B cell (primary cell): ENCODE measurements at regions not wholly inside any gene's neighbourhood (a gene's known extent, or its start where the extent isn't known, plus 50 kb on each side); places are given as distances from the start of the nearest gene placed in this dataset.

ENCODE experiments used
- ATAC-seq: fragments of 200-7000 bp; cut with Tn5 transposase; one replicate; pipeline ENCODE4 v1.10.0; 2021; ENCODE audit warnings: low read depth, mild to moderate bottlenecking, moderate number of reproducible peaks, moderate library complexity
- CTCF ChIA-PET: fragments of 350-600 bp; sonication (Branson Sonifier 250); formaldehyde crosslinking; loops from one replicate; lab custom pipeline; 2021; ENCODE audit warnings: antibody characterized with exemption, inconsistent platforms; lab: Charles Lee
- POLR2A ChIA-PET: fragments of 350-600 bp; sonication (Branson Sonifier 250); formaldehyde crosslinking; loops from one replicate; lab custom pipeline; 2021; ENCODE audit warnings: antibody characterized with exemption; lab: Charles Lee
- DNase-seq: peaks from one replicate; pipeline ENCODE4 v3.0.0; 2013
- H2AFZ ChIP-seq: 2 replicates; pipeline ENCODE4 v1.6.1; 2012; ENCODE audit warnings: mild to moderate bottlenecking, low read depth, low read length; ENCODE audit not compliant: insufficient read depth, poor library complexity, severe bottlenecking
- H3K27ac ChIP-seq, 2 donors: 1 replicate in 1 of 2; 2 replicates in 1 of 2; pipeline ENCODE4 v1.5.1; 2012 to 2013; ENCODE audit warnings: low read length in 2 of 2, mild to moderate bottlenecking in 2 of 2, moderate library complexity in 1 of 2
- H3K27me3 ChIP-seq, 4 experiments: fragments of 200-600 bp in 1 of 4; sonication (generic) in 1 of 4; replicated peaks in 1 of 4; 1 replicate in 2 of 4; 2 replicates in 2 of 4; pipeline versions ENCODE4 v1.6.1 to v1.7.0; 2013 to 2016; ENCODE audit warnings: low read length in 3 of 4, mild to moderate bottlenecking in 2 of 4, mixed read lengths in 1 of 4, moderate library complexity in 1 of 4; ENCODE audit not compliant: insufficient read depth in 4 of 4, control insufficient read depth in 3 of 4; ENCODE audit errors: control extremely low read depth in 1 of 4
- H3K36me3 ChIP-seq, 2 experiments: replicated peaks in 1 of 2; 1 replicate in 1 of 2; 2 replicates in 1 of 2; pipeline versions ENCODE4 v1.6.1 to v1.7.1; 2013; ENCODE audit warnings: low read length in 1 of 2; ENCODE audit not compliant: insufficient read depth in 2 of 2, control insufficient read depth in 1 of 2; ENCODE audit errors: control extremely low read depth in 1 of 2, extremely low read depth in 1 of 2
- H3K4me1 ChIP-seq, 2 donors: fragments of 200-600 bp in 1 of 2; sonication (generic) in 1 of 2; 1 replicate in 1 of 2; 2 replicates in 1 of 2; pipeline versions ENCODE4 v1.5.1 to v1.6.1; 2013 to 2017; ENCODE audit warnings: low read length in 2 of 2; ENCODE audit not compliant: control insufficient read depth in 2 of 2, insufficient read depth in 2 of 2
- H3K4me2 ChIP-seq: replicated peaks from 2 replicates; pipeline ENCODE3; 2012; ENCODE audit warnings: mild to moderate bottlenecking, low read depth, low read length; ENCODE audit not compliant: poor library complexity, severe bottlenecking
- H3K4me3 ChIP-seq, 5 experiments: fragments of 200-600 bp in 1 of 5; sonication (generic) in 1 of 5; 1 replicate in 3 of 5; 2 replicates in 2 of 5; pipeline versions ENCODE4 v1.5.1 to v1.7.0; 2011 to 2016; ENCODE audit warnings: low read length in 4 of 5, mild to moderate bottlenecking in 4 of 5, low read depth in 2 of 5, control low read depth in 1 of 5, moderate library complexity in 1 of 5; ENCODE audit not compliant: insufficient read depth in 1 of 5; ENCODE audit errors: control extremely low read depth in 1 of 5, extremely low read depth in 1 of 5
- H3K79me2 ChIP-seq: fragments of 200-600 bp; sonication (generic); one replicate; pipeline ENCODE4 v1.6.0; 2016; ENCODE audit warnings: low read length; ENCODE audit not compliant: control insufficient read depth, insufficient read depth
- H3K9ac ChIP-seq: fragments of 200-600 bp; sonication (generic); 2 replicates; pipeline ENCODE4 v1.6.1; 2017; ENCODE audit warnings: mild to moderate bottlenecking, low read length, moderate library complexity
- H3K9me3 ChIP-seq, 3 donors: one replicate each; pipeline versions ENCODE4 v1.6.1 to v1.7.1; 2013; ENCODE audit warnings: low read length in 2 of 3; ENCODE audit not compliant: control insufficient read depth in 2 of 3, insufficient read depth in 1 of 3; ENCODE audit errors: control extremely low read depth in 1 of 3
- H4K20me1 ChIP-seq: 2 replicates; pipeline ENCODE4 v1.6.0; 2012; ENCODE audit warnings: mild to moderate bottlenecking, low read length; ENCODE audit not compliant: insufficient read depth, control insufficient read depth, poor library complexity, severe bottlenecking
- H3K27ac Mint-ChIP-seq: one replicate; pipeline ENCODE4 v1.8.0; 2021; ENCODE audit warnings: mixed read lengths
- H3K27me3 Mint-ChIP-seq: one replicate; pipeline ENCODE4 v1.8.0; 2021; ENCODE audit warnings: mixed read lengths
- H3K4me1 Mint-ChIP-seq: one replicate; pipeline ENCODE4 v1.8.0; 2021; ENCODE audit warnings: mixed read lengths
- H3K4me3 Mint-ChIP-seq: one replicate; pipeline ENCODE4 v1.8.0; 2021; ENCODE audit warnings: mixed read lengths
- H3K9me3 Mint-ChIP-seq: one replicate; pipeline ENCODE4 v1.8.0; 2022; ENCODE audit warnings: mixed read lengths; ENCODE audit not compliant: insufficient read depth
- EZH2 ChIP-seq: IDR thresholded peaks from 2 replicates; pipeline ENCODE4 v1.6.1; 2012; ENCODE audit warnings: borderline replicate concordance, low read depth, mild to moderate bottlenecking, moderate library complexity, low read length; ENCODE audit not compliant: insufficient read depth, poor library complexity, severe bottlenecking
- WGBS: methylation state at CpG from one replicate; pipeline ENCODE4 v1.1.5; 2013; ENCODE audit warnings: missing lambda C conversion rate; ENCODE audit not compliant: insufficient coverage; 5-methylcytosine and 5-hydroxymethylcytosine counted together
- intact Hi-C: fragments of 100-400 bp; cut with micrococcal nuclease; formaldehyde crosslinking; loops from one replicate; pipeline ENCODE4 v1.10.0; 2022
- TF ChIP-seq, protein P1 (sequence below): fragments of 200-600 bp; IDR thresholded peaks from one replicate; pipeline ENCODE4 v1.8.0; 2022; ENCODE audit warnings: antibody characterized with exemption, mild to moderate bottlenecking

DNA sequence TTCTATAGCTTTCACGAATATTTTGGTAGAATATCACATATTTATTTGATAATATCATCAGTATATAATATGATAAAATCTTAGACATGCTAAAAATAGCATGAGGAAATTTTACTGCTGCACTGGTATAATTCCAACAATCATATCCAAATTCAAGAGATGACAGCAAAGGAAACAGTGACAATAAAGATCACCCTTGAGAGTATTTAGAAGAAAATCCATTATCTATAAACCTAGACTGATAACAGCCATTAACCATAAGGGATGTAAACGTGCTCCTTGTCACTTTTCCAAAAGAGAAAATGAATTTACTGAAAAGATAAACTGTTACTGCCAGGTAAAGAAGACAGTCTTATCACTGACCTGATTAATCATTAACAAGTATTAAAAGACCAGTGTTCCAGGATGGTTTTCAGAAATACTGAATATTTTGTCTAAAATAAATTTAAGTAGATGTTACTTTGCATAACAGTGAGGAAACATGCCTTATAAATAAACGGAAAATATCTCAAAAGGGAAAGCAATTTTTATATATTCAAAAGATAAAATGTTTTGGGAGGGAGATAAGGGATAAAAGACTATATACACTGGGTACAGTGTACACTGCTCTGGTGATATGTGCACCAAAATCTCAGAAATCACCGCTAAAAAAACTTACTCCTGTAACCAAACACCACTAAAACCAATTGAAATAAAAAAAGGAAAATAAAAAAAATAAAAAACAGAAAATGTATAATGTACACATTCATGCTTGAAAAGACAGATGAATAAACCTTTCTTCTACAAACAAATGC lies 1704.7 kb downstream of the HACE1 start:
- Histone ChIP-seq H3K27ac (no peak overlapping the region), H3K9ac (no peak overlapping the region), H3K27me3 (no peaks in the 10 kb centered on the region), H3K36me3 (no peaks in the 10 kb centered on the region), H2AFZ (no peak overlapping the region), H3K9me3 (no peaks in the 10 kb centered on the region), H3K79me2 (no peaks in the 10 kb centered on the region), H3K4me1 (no peaks in the 10 kb centered on the region), H4K20me1 (no peaks in the 10 kb centered on the region), H3K4me3 (no peak overlapping the region), H3K4me2 (no peak overlapping the region)
- H3K27ac Mint-ChIP-seq: no peak overlapping the region
- H3K4me1 Mint-ChIP-seq: no peaks in the 10 kb centered on the region
- no peaks in the 10 kb centered on the region for H3K27me3 Mint-ChIP-seq
- DNase-seq: no peak
- POLR2A ChIA-PET: no interaction called here
- H3K9me3 Mint-ChIP-seq: no peaks in the 10 kb centered on the region
- TF ChIP-seq EZH2: no peak
- TF ChIP-seq, protein P1, sequence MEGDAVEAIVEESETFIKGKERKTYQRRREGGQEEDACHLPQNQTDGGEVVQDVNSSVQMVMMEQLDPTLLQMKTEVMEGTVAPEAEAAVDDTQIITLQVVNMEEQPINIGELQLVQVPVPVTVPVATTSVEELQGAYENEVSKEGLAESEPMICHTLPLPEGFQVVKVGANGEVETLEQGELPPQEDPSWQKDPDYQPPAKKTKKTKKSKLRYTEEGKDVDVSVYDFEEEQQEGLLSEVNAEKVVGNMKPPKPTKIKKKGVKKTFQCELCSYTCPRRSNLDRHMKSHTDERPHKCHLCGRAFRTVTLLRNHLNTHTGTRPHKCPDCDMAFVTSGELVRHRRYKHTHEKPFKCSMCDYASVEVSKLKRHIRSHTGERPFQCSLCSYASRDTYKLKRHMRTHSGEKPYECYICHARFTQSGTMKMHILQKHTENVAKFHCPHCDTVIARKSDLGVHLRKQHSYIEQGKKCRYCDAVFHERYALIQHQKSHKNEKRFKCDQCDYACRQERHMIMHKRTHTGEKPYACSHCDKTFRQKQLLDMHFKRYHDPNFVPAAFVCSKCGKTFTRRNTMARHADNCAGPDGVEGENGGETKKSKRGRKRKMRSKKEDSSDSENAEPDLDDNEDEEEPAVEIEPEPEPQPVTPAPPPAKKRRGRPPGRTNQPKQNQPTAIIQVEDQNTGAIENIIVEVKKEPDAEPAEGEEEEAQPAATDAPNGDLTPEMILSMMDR: no peak
- H3K4me3 Mint-ChIP-seq: no peak overlapping the region
- intact Hi-C loops: no loop called here
- WGBS: no CpG with 5 or more reads among the region's 4 CpGs
- no peak for ATAC-seq
- CTCF ChIA-PET: no interaction called here

DNA sequence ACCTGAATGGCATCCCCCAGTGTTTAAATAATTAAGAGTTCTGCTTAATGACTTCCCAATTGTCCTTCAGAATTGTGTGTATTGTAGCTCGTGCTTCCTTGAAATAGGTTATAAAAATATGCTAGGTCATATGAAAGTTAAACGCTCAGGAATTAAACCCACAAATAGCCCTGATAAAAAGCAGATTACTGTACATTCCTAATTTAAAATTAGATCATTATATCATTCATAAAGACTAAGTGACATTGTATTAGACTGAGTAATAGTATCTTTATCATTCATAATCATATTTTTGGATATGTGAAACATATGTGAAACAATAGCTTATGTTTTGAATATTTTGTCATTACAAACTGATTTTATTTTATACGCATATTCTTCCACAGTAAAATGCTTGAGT lies 1706.7 kb downstream of the HACE1 start:
- H3K27ac ChIP-seq: no peak overlapping the region
- no peak overlapping the region for H3K4me2 ChIP-seq
- no peaks in the 10 kb centered on the region for H3K27me3 ChIP-seq
- TF ChIP-seq, protein P1: no peak
- TF ChIP-seq EZH2: no peak
- H2AFZ ChIP-seq: no peak overlapping the region
- CTCF ChIA-PET: no interaction called here
- Mint-ChIP-seq H3K9me3 (no peaks in the 10 kb centered on the region), H3K4me1 (no peaks in the 10 kb centered on the region), H3K27ac (no peak overlapping the region), H3K27me3 (no peaks in the 10 kb centered on the region), H3K4me3 (no peak overlapping the region)
- no CpG with 5 or more reads among the region's 3 CpGs for WGBS
- H3K79me2 ChIP-seq: no peaks in the 10 kb centered on the region
- ATAC-seq (no peak), DNase-seq (no peak)
- no peaks in the 10 kb centered on the region for H3K9me3 ChIP-seq
- intact Hi-C loops: no loop called here
- no peaks in the 10 kb centered on the region for H3K4me1 ChIP-seq
- POLR2A ChIA-PET: no interaction called here
- H3K4me3 ChIP-seq: no peak overlapping the region
- H3K36me3 ChIP-seq: no peaks in the 10 kb centered on the region
- no peak overlapping the region for H3K9ac ChIP-seq
- no peaks in the 10 kb centered on the region for H4K20me1 ChIP-seq
